Stimulated activated CD4-positive, alpha-beta T cell treated with anti-CD3 and anti-CD28 coated beads, Interleukin-4, amount 100 ng/mL, for 24 hours (primary cell): ENCODE measurements at regions not wholly inside any gene's neighbourhood (a gene's known extent, or its start where the extent isn't known, plus 50 kb on each side); places are given as distances from the start of the nearest gene placed in this dataset.

ENCODE experiments used
- DNase-seq: peaks from one replicate; pipeline ENCODE4 v3.0.0-alpha.2; 2020

DNA sequence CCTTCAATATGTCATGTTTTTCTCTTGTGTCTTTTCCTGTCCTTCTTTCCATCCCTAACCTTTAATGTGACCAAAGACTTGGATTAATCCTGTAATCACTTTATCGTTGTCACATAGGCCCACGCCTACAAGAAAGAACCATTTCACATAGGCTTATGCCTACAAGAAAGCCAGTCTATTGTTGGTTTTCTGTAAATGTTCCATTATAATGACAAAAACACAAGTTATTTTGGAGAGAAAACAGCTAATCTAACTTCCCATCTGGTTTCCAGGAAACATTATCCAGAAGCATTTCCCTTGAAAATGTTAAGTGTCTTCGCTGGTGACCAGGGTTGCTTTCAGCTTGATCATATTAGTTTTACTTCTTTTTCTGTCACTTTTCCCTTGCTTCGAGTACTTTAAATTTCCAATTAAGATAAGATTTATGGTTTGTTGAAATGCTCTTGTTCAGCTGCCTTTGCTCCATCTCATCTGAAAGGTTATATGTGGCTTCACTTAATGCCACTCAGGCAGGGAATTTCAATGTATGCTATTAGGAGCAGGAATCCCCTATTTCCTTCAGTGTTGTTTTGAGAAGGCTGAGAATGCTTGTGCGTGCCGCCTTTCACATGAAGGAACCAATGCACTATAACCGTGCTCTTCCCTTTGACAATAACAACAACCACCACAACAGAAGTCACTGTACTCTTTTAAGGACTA, 708.2 kb downstream of the EFNB2 start:
- DNase-seq: no peak

DNA sequence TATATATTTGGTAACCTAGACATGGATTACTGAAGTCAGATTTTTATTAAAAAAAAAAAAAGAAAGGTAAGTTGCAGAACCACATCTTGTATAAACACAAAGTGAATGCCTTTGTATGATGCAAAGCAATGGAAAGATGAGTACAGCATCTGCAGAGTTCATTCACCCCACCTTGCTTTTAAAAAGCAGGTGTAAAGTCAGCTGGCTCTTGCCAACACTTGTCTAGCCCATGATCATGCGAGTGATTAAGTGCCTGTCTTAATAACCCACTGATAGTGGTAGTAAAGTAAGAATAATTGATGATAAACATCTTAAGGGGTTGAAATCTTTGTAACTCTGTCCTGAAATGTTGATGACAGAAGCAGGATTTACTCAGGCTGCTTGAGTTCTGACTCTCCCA, 710.4 kb downstream of the EFNB2 start:
- DNase-seq: no peak

DNA sequence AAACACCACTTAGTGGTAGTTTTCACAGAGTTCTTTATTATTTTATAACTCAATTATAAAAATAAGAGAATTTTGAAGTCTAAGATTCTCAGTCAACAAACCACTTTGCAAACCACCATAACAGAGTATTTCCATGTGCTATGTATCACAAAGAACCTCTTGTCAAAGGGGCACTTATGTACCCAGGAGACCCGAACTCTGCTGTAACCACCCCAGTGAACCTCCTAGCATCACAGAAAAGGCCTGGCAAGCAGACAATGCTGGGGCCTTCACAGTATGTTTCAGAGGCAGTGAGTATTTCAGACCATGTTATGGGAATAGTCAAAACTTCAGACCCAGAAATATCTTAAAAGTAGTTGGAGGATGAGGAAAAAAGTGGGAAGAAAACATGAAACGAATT, 714.1 kb downstream of the EFNB2 start:
- DNase-seq: no peak

DNA sequence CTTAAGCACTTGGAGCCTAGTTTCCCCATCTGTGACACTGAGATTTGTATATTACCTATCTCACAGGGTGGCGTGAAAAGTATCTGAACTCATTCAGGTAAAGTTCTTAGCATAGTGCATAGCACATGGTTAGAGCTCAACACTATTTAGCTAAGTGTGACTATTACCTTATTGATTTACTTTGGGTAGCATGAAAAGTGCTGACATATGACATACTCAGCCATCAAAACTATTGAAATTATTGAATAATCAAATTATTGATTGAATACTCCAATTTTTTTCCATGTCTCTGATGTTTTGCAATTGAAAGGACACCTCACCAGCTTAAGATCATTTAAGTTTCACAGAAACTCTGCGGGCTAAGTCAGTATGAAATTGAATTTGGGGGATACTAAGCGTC, 715.0 kb downstream of the EFNB2 start:
- no peak for DNase-seq

DNA sequence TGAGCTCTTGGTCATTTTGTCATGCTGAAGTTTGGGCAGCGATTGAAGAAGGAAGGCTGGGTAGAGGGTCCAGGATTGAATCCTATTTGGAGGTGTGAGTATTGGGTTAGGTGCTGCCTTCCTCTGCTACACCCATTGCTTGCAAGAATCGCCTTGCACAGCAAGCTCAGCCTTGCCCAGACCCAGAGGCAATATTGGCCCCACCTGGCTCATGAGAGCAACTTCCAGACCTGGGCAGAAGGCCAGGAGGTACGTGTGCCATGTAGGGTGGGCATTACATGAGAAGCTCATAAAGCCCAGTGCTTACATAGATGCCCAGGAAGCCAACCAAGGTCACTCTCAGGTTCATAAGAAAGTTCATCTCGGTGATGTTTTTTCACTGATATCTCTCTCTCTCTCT, 718.0 kb downstream of the EFNB2 start:
- DNase-seq: no peak

DNA sequence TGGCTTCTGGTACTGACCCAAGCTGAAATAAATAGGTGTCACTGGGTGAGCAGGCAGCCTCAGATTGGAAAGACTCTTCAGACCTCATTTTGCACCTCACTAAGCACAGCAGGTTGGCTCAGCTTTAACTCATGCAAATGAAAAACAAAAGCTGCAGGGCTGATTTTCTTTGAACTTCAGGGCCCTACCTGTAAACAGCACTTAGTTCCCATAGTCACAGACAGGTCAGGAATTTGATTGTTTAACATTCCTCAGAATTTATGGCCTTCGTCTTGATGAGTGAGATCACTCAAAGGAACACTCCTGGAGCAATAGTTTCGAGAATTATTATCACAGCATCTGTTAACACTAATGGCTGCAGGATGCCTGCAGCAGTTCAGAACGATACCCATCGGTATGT, 718.5 kb downstream of the EFNB2 start:
- no peak for DNase-seq

DNA sequence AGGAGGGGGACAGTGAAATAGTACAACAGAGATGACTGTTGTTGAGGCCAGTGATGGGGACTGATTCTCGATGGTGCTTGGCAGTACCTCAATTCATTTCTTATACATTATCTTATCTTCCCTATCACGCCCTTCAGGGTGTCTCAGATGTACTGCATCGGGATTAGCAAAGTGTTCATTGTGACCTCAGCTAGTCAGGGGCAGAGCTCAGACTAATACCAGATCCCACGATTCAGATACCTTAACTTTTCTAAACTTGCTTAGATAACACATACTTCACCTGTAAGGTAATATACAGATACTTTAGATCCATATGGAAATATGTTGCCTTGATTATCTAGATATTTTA, 720.6 kb downstream of the EFNB2 start:
- DNase-seq: no peak

DNA sequence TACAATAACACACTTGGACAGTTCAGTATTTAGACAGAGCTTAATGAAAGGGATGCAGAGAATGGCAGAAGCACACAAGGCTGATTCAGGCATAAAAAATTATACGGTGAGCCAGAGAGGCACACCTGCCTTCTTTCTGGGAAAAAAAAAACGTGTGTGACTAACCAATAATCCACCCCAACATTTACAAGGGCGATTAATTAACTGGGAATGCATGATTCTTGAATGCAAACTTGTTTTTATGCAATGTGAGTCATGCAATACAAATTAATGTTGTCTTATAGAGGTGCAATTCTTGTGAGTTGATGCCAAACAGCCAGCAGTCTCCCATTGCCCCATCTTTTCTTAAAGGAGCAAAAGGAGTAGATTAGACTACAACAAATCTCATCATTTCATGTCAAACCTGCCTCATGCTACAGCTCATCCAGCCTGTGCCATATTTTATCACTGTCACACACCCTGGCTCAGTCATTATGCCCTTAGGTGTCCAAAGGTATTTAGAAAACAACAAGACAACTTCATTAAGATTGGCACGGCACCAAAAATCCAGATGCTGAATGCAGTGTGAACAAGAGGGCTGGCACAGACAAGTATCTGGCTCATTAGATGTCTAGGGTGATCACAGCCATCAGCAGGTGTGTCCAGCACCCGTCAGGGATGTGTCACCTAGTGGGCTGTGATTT, 721.1 kb downstream of the EFNB2 start:
- DNase-seq: no peak

DNA sequence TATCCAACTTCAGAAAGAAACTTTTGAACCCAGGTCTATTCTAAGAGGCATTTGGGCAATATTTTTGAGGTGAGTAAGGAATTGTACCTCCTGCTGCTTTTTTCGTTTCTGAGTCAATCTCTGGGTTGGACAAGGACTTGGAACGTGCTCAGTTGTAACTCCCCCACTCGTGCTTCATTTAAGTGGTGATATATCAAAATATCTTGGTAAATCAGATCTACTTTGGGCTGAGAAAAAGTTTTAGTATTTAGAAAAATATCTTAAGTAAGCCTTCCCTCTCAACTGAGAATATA, 728.9 kb downstream of the EFNB2 start:
- no peak for DNase-seq

DNA sequence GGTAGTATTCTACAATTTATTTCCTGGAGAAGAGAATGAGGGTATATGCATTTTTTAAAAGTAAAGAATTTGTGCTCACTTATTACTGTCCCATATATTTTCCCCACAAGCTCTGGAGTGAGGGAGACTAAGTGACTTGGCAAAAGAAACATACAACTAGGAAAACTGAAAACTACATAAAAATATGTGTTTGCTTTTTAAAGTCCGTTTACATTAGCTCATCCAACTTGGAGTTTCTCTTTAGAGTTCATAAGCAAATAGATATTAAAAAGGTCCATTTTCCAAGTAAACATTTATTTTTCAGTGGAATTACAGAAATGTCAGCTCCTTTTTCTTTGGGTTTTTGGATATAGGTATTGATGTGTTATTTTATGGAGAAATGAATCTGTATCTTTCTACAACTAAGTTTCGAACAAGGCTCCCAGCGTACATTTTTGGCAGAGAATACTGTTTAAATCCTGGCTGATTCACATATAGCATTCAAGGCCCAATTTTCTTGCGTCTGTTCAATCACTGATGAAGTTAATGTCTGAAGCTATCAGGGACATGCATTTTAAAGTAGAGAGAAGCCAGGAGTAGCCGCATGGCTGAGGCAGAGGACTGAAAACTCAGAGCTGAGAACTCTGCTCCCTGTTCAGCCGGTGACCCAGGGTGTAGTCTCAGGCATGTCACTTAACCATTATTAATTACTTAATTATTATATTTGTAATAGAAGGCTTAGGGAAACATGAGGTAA, 729.4 kb downstream of the EFNB2 start:
- no peak for DNase-seq

DNA sequence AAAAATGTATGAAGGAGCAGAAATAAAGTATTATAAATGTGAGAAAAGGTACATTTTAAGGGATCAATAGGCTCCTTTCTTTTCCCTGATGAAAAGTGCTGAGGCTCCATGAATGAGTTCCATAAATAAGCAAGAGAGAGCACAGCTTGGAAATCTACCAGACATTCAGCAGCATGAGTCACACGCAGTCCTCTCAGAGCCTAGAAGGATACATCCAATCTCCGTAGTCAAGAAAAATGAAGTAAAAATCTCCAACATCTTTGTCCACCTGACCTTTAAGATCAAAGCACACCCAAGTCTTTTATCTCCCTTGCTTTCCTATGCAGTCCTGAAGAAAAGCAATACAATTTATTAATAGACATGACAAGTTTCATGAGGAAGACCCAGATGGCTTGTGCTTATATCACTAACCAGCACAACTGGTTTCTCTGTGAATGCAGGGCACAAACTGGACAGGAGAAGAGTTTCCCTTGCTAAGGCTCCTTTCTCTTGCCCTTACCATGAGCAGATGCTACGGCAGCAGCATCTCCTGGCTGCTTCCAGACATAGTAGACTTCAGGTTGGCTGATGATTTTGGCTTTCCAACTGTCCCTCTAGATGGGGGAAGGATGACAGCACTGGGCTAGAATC, 730.8 kb downstream of the EFNB2 start:
- DNase-seq: no peak

DNA sequence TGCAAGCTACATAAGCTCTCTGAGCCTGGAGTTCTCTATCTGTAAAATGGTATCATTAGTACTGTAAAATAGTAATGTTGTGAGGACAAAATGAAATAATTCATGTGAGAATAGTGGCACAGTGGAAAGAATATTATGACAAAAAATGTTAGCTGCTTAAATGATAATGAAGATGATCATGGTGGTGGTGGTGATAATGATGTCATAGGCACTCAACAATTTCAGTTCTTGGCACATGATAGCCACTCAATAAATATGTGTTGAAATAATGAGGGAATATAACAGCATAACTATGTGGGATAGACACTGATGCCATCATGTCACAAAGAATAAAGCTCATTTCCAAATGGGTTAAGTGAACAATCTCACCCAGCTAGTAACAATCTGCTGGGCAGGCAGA, 736.3 kb downstream of the EFNB2 start:
- DNase-seq: no peak

DNA sequence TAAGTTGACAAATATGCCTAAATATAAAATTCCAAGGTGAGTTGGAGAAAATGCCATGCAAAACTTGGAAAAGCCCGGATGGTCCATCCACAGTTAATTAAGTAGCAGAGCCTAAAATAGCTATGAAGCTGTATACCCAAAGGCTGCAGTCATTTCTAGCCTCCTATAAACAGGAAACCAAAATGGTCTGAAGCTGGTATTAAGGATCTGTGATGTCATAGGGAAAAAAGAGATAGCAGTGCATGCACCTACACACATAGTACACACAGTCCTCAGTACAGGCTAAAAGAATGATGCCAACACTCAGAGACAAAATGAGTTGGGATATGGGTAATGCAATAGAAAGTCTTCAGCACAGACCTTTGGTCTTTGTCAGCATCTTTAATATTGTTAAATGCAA, 736.9 kb downstream of the EFNB2 start:
- no peak for DNase-seq

DNA sequence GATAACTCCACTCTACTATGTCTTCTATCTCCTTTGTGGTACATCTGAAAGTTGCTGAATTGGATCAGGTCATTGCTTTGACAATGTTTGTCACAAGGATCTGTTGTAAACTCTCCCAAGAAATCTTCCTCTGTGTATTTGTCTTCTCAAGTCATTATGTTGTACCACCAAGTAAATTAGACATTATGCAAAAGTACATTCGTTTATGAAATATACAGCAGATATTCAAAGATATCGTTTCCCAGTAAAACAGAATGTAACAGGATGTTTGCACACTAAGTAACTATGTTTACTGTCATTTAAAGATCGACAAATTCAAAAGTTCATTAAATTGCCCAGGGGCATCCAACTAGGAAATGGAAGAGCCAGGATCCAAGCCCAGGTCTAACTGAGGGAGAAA, 739.4 kb downstream of the EFNB2 start:
- no peak for DNase-seq

DNA sequence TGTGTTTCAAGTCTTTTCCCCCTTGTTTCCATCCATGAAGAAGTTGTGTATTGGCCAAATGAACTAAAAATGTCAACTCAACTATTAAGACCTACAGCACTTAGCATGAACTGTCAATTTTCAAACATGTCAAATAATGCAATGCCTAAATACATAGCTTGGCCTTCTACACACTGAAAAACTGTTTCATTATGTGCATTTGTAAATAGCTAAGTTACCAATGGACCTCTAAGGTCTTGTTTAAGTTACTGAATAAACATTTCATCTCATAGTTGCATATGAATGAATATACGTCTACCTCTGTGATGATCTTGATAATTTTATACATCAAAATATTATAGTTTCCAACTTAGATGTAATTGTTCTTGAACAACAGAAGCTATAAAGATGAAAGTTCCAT, 744.5 kb downstream of the EFNB2 start:
- DNase-seq: no peak

DNA sequence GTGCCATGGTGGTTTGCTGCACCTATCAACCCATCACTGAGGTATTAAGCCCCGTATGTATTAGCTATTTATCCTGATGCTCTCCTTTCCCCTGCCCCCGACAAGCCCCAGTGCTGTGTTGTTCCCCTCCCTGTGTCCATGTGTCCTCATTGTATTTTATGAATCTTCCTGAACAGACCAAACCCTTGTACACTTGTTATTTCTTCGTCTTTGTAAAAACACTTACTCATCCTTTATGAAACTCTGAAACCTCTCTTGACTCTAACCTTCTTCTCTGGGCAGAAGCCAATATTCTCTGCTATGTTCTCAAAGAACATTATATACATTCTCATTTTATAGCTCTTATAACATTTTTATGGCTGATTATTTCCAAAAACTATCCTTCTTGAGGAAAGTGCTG, 746.9 kb downstream of the EFNB2 start:
- DNase-seq: no peak

DNA sequence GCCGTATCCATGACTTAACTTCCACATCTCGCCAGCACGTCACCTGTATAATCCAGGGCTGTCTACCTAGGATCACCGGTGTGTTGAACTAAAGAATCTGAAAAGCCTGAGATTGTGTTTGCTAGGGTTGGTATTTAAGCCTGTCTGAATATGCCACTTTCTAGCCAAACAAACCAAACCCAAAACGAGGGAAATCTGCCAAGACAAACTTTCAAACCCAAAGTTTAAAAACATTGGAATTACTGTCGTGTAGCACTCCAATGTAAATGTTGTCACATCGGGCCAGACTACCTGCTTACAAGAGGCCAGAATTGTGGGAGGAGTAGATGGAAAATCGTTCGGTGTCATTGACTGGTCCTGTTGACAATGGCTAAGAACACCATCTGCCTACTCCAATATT, 747.8 kb downstream of the EFNB2 start:
- DNase-seq: no peak

DNA sequence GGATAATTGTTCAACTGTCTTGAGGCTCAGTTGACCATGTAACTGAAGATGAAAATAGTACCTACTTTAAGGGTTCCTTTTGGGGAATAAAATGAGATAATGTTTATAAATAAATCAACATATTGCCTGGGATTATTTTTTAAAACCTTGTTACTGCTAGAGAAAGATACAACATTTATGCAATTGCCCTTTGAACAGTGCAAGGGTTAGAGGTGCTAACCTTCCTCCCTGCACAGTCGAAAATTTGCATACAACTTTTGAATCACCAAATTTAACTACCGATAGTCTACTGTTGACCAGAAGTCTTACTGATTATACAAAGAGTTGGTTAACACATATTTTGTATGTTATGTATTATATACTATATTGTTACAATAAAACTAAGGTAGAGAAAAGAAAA, 750.0 kb downstream of the EFNB2 start:
- no peak for DNase-seq

DNA sequence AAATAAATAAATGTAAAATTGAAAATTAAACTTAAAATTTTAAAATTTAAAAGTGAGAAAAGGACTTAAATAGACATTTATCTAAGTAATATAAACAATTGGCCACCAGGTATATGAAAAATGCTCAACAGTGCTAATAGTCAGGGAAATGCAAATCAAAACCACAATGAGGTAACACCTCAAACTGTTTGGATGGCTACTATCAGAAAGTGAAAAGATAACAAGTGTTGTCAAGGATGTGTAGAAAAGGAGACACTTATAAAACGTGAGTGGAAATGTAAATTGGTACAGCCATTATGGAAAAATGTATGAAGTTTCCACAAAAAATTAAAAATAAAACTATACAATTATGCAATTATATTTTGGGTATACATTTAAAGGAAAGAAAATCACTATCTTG, 752.2 kb downstream of the EFNB2 start:
- no peak for DNase-seq

DNA sequence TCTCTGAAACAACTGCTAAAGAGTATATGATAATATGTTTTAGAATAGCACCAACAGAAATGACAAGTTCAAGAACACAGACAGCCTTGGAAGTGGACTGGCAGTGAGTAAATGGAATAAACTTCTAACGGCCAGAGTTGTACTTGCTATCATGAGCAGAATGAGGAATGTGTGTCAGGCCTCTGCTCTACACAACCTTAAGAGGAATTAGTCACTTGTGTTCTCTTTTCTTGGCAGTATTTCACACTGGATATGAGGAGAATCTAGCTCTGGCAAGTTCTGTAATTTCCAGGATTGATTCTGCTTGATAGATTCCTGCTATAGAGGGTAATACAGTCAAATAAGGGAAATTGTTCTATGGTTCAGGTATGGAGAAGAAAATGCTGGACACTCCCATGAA, 757.3 kb downstream of the EFNB2 start:
- no peak for DNase-seq

DNA sequence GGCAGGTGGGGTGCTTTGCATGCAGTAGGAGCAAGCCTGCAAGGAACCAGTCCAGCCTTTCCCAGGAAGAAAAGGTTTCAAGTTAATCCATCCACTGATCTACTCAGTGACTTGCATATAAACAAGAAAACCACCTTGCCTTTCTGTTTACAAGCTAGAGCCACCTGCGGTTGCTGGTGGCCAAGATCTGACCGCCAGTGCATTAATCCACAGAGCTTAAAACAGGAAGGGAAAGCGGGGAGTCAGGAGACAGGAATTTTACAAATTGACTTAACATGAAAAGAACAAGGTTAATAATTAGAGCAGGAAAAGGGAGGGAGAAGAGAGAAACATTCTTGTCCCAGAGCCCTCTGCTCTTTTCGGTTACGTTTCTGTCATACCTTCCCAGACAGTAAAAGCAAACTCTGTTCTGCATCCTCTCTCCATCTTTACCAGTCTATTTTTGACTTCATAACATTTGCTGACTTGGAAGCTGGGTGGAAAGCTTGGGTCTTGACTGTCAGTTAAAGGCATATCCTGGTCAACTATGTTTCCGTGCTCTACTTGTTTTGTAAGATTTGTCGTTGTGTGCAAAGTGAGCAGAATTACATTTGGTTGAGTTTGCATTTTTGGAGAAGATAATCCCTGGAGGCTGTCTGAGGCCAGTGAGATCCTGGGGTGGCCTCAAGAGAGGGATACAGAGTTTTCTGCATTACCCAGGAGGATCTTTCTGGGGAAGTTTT, 760.6 kb downstream of the EFNB2 start:
- no peak for DNase-seq

DNA sequence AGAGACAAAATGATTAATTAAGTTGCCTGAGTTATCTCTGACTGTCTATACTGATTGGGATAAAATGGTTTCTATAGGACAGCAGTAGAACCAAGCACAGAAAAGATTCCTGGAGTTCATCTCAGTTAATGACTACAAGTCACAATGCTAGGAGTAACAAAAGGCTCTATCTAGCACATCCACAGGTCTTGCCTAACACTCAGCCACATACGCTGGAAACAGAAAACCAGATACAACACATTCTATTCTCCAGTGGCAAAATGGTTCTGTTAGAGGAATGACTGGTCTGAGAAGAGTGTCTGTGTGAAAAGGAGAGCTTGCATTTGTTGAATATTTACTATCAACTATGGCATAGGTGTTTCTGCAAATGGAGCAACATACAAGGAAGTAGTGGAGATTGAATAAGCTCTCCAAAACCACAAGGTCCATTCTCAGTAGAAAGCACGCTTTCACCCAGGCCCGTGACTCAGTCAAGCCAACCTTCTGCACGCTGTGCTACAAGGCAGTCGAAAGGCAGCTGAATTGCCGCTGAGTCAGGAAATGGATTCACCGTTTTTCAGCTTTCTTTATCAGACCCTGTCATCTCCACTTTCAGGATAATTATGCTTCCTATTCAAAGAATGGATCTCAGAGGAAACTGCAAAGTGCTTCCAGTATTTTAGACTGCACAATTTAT, 761.5 kb downstream of the EFNB2 start:
- DNase-seq: no peak

DNA sequence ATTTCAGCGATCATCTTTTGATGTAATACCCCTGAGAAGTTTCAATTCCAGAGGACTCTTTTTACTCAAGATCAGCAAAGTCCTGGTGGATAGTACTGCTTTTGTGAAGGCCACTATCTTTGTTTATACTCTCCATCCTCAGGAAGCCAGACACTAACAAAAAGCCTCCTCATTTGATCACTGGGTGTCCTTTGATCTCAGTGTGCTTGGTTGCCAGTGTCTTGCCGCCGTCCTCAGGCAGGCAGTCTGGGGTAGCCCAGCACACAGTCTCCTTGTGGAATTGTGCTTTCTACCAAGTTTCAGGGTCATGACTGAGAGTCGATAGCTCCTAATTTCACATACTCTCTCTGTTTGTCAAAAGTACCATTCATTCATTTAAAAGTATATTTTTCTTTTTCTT, 762.2 kb downstream of the EFNB2 start:
- no peak for DNase-seq
